NCI-H2107 (cell line): ENCODE measurements at regions not wholly inside any gene's neighbourhood (a gene's known extent, or its start where the extent isn't known, plus 50 kb on each side); places are given as distances from the start of the nearest gene placed in this dataset.
"Not testable (repeated sequence)": the region's sequence is repeated elsewhere in the genome, so short reads cannot be mapped to it uniquely, and the experiment has no call there.

Source experiments
- DNase-seq: peaks from one replicate; lab custom pipeline; 2025; lab: John Stamatoyannopoulos, UW

- DNase-seq, result no peak
Measured at GRCh38 chr1:41980827-41981653, 62.3 kb upstream of the HIVEP3 start.

DNA sequence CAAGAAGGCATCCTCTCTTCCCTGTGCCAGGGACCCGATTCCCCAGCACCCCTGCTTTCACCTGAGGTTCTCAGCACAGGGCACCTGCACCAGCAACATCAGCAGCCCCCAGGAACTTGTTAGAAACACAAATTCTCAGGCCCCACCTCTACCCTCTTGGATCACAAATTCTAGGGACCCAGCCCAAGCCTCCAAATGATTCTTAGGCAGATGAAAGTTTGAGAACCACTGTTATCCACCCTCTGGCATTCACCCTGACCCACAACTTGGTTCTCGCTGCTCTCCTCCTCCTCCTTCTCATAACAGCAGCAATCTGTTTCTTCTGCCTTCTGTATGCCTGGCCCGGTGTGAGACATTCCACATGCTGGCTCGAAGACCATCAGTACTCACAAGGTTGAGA, 60.3 kb upstream of the HIVEP3 start:
- no peak for DNase-seq

- DNase-seq, result peak; percentile 83
Measured at GRCh38 chr1:41977326-41977725, 58.6 kb upstream of the HIVEP3 start.

DNA sequence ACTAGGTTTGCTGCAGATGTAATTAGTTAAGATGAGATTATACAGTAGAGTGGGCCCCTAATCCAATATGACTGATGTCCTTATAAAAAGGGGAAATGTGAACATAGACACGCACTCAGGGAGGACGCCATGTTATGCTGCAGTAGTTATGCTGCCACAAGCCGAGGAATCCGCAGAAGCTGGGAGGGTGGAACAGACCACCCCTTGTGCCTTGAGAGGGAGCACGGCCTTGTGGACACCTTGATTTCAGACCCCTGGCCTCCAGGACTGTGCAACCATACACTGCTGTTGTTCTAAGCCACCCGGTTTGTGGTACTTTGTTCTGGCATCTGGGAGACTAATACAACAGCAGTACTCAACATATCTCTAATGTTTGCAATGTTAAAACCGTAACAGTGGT, 57.9 kb upstream of the HIVEP3 start:
- no peak for DNase-seq

DNA sequence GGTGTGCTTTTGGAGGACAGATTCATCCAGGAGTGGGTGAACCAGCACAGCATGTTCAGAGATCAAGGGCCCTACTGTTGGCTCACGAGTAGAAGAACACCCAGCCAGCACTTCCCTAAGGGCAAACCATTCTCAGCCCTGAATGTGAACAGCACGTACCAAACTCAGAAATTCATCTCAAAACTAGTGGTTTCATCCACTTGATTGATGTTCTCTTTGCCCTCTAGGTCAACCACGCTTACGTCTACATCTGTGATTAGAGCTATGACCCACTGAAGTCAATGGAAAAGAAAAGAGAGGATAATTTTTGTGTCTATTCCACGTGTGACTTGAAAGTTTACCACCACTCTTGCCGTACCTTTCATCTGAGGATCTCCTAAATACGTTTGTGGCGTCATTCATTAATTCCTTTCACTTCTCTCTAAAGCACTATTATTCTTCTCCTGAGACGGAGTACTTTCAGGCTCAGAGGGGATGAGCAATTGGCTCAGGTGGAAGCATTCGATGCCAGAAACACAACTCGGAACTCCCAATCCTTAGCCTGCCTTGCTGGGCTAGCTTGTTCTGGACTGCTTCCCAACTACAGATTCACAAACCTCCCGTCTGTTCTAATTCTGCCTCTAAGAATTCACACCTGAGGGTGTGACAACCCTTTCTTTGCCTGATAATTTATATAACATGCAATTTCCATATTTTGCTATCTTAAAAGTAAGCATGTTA, 57.3 kb upstream of the HIVEP3 start:
- no peak for DNase-seq

GRCh38 chr1:41975121-41975520, 56.4 kb upstream of the HIVEP3 start:
- no peak for DNase-seq

- DNase-seq, result not testable (repeated sequence)
Measured at GRCh38 chr1:41968557-41968956, 49.8 kb upstream of the HIVEP3 start.
